ENCODE measurements at regions not wholly inside any gene's neighbourhood (a gene's known extent, or its start where the extent isn't known, plus 50 kb on each side); places are given as distances from the start of the nearest gene placed in this dataset.
A peak's percentile ranks its signal among the peaks of the same experiment; 100 is the strongest.

DNA sequence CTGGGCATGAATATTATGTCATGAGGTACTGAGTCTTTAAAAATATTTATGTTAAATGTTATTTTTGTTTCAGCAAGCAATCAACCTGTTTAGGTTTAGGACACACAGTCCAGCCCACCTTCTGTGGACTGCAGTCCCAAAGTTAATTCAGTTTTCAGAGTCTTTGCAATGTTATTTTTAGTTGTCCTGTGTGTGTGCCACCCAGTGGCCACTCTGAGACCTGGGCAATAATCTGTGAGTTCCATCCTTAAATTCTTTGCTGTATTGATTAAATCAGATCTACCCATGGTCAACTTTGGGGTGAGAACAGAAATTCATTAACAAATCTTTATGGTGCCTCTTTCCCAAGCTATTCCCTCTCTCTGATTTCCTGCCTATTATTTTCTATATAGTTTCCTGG lies 415.1 kb downstream of the CCSER2 start:
- Histone ChIP-seq H3K79me1 (ENCODE audit: insufficient read depth, low read depth, low read length, poor library complexity, severe bottlenecking) (no peaks in the 10 kb centered on the region), H3K27ac (ENCODE audit: insufficient read length, low read depth, low read length) (no peak overlapping the region), H3T11ph (ENCODE audit: low read length) (no peak overlapping the region), H2BK5ac (ENCODE audit: insufficient read length, low read length) (no peak overlapping the region), H3K79me2 (ENCODE audit: insufficient read depth, low read length) (no peaks in the 10 kb centered on the region), H3K4me2 (ENCODE audit: insufficient read depth, insufficient read length, low read length) (no peak overlapping the region), H2AFZ (ENCODE audit: low read length) (no peak overlapping the region), H3K9me3 (ENCODE audit: control insufficient read depth, low read depth, low read length) (no peaks in the 10 kb centered on the region), H2AK5ac (ENCODE audit: insufficient read length, low read length) (no peak overlapping the region), H3K23ac (ENCODE audit: insufficient read length, low read depth, low read length) (no peak overlapping the region), H4K91ac (ENCODE audit: insufficient read length, low read depth, low read length) (no peak overlapping the region), H3K18ac (ENCODE audit: insufficient read length, low read depth, low read length) (no peak overlapping the region), H4K5ac (ENCODE audit: insufficient read length, low read depth, low read length) (no peak overlapping the region), H2BK12ac (ENCODE audit: insufficient read length, low read depth, low read length) (no peak overlapping the region), H3K4me1 (ENCODE audit: insufficient read depth, low read length) (no peaks in the 10 kb centered on the region), H2BK120ac (ENCODE audit: low read depth, low read length, poor library complexity, severe bottlenecking) (no peak overlapping the region), H2BK15ac (ENCODE audit: low read depth, low read length) (no peak overlapping the region), H3K9ac (ENCODE audit: extremely low read depth, insufficient read length, low read length) (no peak overlapping the region), H2BK20ac (ENCODE audit: low read depth, low read length, poor library complexity, severe bottlenecking) (no peak overlapping the region), H3K56ac (ENCODE audit: insufficient read length, low read depth, low read length) (no peak overlapping the region), H3K14ac (ENCODE audit: insufficient read depth, low read length) (no peak overlapping the region), H4K20me1 (ENCODE audit: control insufficient read depth, insufficient read depth, insufficient read length) (no peaks in the 10 kb centered on the region), H3K27me3 (ENCODE audit: insufficient read depth, low read length) (no peaks in the 10 kb centered on the region), H3K4ac (ENCODE audit: low read depth, low read length) (no peak overlapping the region), H4K8ac (replicated peaks; ENCODE audit: insufficient read length, low read depth, low read length) (no peak overlapping the region), H3K23me2 (ENCODE audit: insufficient read length, low read depth, low read length, poor library complexity, severe bottlenecking) (no peaks in the 10 kb centered on the region)
- Mint-ChIP-seq H3K27me3 (ENCODE audit: low read depth) (no peaks in the 10 kb centered on the region), H3K36me3 (ENCODE audit: insufficient read depth in 1 of 3, low read depth in 3 of 3) (no peaks in the 10 kb centered on the region; a peak in 1 of 7 replicates), H3K9me3 (no peaks in the 10 kb centered on the region), H3K27ac (no peak overlapping the region), H3K4me3 (no peak overlapping the region), H3K4me1 (no peaks in the 10 kb centered on the region)
- TF ChIP-seq, protein P1, sequence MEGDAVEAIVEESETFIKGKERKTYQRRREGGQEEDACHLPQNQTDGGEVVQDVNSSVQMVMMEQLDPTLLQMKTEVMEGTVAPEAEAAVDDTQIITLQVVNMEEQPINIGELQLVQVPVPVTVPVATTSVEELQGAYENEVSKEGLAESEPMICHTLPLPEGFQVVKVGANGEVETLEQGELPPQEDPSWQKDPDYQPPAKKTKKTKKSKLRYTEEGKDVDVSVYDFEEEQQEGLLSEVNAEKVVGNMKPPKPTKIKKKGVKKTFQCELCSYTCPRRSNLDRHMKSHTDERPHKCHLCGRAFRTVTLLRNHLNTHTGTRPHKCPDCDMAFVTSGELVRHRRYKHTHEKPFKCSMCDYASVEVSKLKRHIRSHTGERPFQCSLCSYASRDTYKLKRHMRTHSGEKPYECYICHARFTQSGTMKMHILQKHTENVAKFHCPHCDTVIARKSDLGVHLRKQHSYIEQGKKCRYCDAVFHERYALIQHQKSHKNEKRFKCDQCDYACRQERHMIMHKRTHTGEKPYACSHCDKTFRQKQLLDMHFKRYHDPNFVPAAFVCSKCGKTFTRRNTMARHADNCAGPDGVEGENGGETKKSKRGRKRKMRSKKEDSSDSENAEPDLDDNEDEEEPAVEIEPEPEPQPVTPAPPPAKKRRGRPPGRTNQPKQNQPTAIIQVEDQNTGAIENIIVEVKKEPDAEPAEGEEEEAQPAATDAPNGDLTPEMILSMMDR (conservative IDR thresholded peaks at IDR 0.05), result peak; percentile 79
- DNase-seq, result no peak

Measured in H9 (cell line).